IMR-90 (cell line): ENCODE measurements at regions not wholly inside any gene's neighbourhood (a gene's known extent, or its start where the extent isn't known, plus 50 kb on each side); places are given as distances from the start of the nearest gene placed in this dataset.

Experiments used
- ATAC-seq: fragments of 200-7000 bp; cut with Tn5 transposase; 2 replicates; pipeline ENCODE4 v1.9.1; 2020; ENCODE audit warnings: low read depth, mild to moderate bottlenecking, moderate library complexity
- BruUV-seq: library from RNA; stranded (reverse); fragments of 400-500 nt; replicated peaks from 2 replicates; lab custom pipeline; 2021; lab: Mats Ljungman, UMichigan
- CTCF ChIA-PET: fragments of 300-600 bp; formaldehyde crosslinking; extraction: SDS; loops from one replicate; lab custom pipeline; 2021; ENCODE audit warnings: antibody characterized with exemption; lab: Yijun Ruan, JAX
- POLR2A ChIA-PET: fragments of 300-600 bp; sonication (Branson Sonifier 250); formaldehyde crosslinking; loops from one replicate; lab custom pipeline; 2022; ENCODE audit warnings: antibody characterized with exemption; ENCODE audit not compliant: unreplicated experiment; lab: Charles Lee
- DNase-seq: peaks from one replicate; pipeline ENCODE4 v3.0.0; 2013
- H2AFZ ChIP-seq: replicated peaks from 2 replicates; pipeline ENCODE3; 2013; ENCODE audit warnings: low read length, mild to moderate bottlenecking; ENCODE audit not compliant: poor library complexity
- H2AK5ac ChIP-seq: 2 replicates; pipeline ENCODE4 v1.6.1; 2013; ENCODE audit warnings: low read depth, low read length, inconsistent platforms
- H2AK9ac ChIP-seq: replicated peaks from 2 replicates; pipeline ENCODE3; 2013; ENCODE audit warnings: mild to moderate bottlenecking, low read depth, low read length, moderate library complexity; ENCODE audit not compliant: poor library complexity
- H2BK120ac ChIP-seq: 2 replicates; pipeline ENCODE4 v1.6.1; 2013; ENCODE audit warnings: low read depth, low read length, inconsistent platforms
- H2BK15ac ChIP-seq: 3 replicates; pipeline ENCODE4 v1.6.1; 2013; ENCODE audit warnings: low read depth, low read length, inconsistent platforms
- H2BK20ac ChIP-seq: 2 replicates; pipeline ENCODE4 v1.6.1; 2013; ENCODE audit warnings: low read depth, mild to moderate bottlenecking, inconsistent platforms, low read length, moderate library complexity
- H2BK5ac ChIP-seq: 2 replicates; pipeline ENCODE4 v1.6.1; 2013; ENCODE audit warnings: mild to moderate bottlenecking, low read depth, low read length, inconsistent platforms; ENCODE audit not compliant: poor library complexity, severe bottlenecking
- H3K14ac ChIP-seq: replicated peaks from 2 replicates; pipeline ENCODE4 v1.6.1; 2013; ENCODE audit warnings: low read depth, low read length, inconsistent platforms
- H3K18ac ChIP-seq: 2 replicates; pipeline ENCODE4 v1.6.1; 2013; ENCODE audit warnings: low read depth, low read length, control low read depth
- H3K23ac ChIP-seq: 2 replicates; pipeline ENCODE4 v1.6.1; 2013; ENCODE audit warnings: low read depth, low read length, inconsistent platforms
- H3K27ac ChIP-seq: 2 replicates; pipeline ENCODE4 v1.5.1; 2013; ENCODE audit warnings: mild to moderate bottlenecking, control low read depth, low read length; ENCODE audit not compliant: insufficient read depth
- H3K27me3 ChIP-seq: 2 replicates; pipeline ENCODE4 v1.6.1; 2013; ENCODE audit warnings: low read length; ENCODE audit not compliant: control insufficient read depth, insufficient read depth
- H3K36me3 ChIP-seq: 2 replicates; pipeline ENCODE4 v1.6.1; 2013; ENCODE audit warnings: low read length, mixed read lengths; ENCODE audit not compliant: control insufficient read depth, insufficient read depth
- H3K4ac ChIP-seq: 2 replicates; pipeline ENCODE4 v1.6.1; 2013; ENCODE audit warnings: low read depth, low read length, inconsistent platforms
- H3K4me1 ChIP-seq: 2 replicates; pipeline ENCODE4 v1.6.1; 2013; ENCODE audit warnings: low read length, mixed read lengths; ENCODE audit not compliant: control insufficient read depth, insufficient read depth
- H3K4me2 ChIP-seq: 2 replicates; pipeline ENCODE4 v1.6.1; 2013; ENCODE audit warnings: low read depth, mild to moderate bottlenecking, control low read depth, low read length, moderate library complexity
- H3K4me3 ChIP-seq: 2 replicates; pipeline ENCODE4 v1.5.1; 2013; ENCODE audit warnings: low read depth, mild to moderate bottlenecking, control low read depth, low read length, moderate library complexity; ENCODE audit not compliant: insufficient read depth
- H3K56ac ChIP-seq: 2 replicates; pipeline ENCODE4 v1.6.1; 2013; ENCODE audit warnings: low read length, inconsistent platforms; ENCODE audit not compliant: insufficient read depth; ENCODE audit errors: extremely low read depth
- H3K79me1 ChIP-seq, 2 experiments: 2 replicates each; pipeline ENCODE4 v1.6.1; 2013; ENCODE audit warnings: low read length in 2 of 2, inconsistent platforms in 1 of 2, low read depth in 1 of 2
- H3K9ac ChIP-seq: 2 replicates; pipeline ENCODE4 v1.6.1; 2013; ENCODE audit warnings: low read depth, low read length, control low read depth
- H3K9me1 ChIP-seq: 2 replicates; pipeline ENCODE4 v1.6.1; 2013; ENCODE audit warnings: low read length, inconsistent platforms; ENCODE audit not compliant: insufficient read depth
- H3K9me3 ChIP-seq: 2 replicates; pipeline ENCODE4 v1.6.1; 2013; ENCODE audit warnings: low read length; ENCODE audit not compliant: control insufficient read depth, insufficient read depth
- H4K20me1 ChIP-seq: 2 replicates; pipeline ENCODE4 v1.6.1; 2013; ENCODE audit warnings: low read length, inconsistent platforms; ENCODE audit not compliant: insufficient read depth
- H4K5ac ChIP-seq: 2 replicates; pipeline ENCODE4 v1.6.1; 2013; ENCODE audit warnings: mild to moderate bottlenecking, low read depth, low read length, control low read depth
- H4K8ac ChIP-seq, 2 experiments: 2 replicates each; pipeline ENCODE4 v1.6.1; 2013; ENCODE audit warnings: low read depth in 2 of 2, low read length in 2 of 2, control low read depth in 1 of 2, inconsistent platforms in 1 of 2
- H4K91ac ChIP-seq: 2 replicates; pipeline ENCODE4 v1.6.1; 2013; ENCODE audit warnings: low read depth, low read length, inconsistent platforms; ENCODE audit not compliant: insufficient read depth
- CHD1 ChIP-seq: IDR thresholded peaks from 2 replicates; pipeline ENCODE4 v1.6.1; 2012; ENCODE audit warnings: low read depth, low read length, improper control_type of control experiment
- FOS ChIP-seq: fragments of 150-350 bp; IDR thresholded peaks from 2 replicates; pipeline ENCODE4 v1.6.1; 2016; ENCODE audit warnings: low read depth, low read length
- MAZ ChIP-seq: IDR thresholded peaks from 2 replicates; pipeline ENCODE4 v1.6.1; 2012; ENCODE audit warnings: low read depth, mild to moderate bottlenecking, low read length, improper control_type of control experiment, moderate library complexity, borderline replicate concordance
- MXI1 ChIP-seq: IDR thresholded peaks from 2 replicates; pipeline ENCODE4 v1.6.1; 2012; ENCODE audit warnings: low read depth, mild to moderate bottlenecking, low read length, moderate library complexity, borderline replicate concordance
- RCOR1 ChIP-seq: IDR thresholded peaks from 2 replicates; pipeline ENCODE4 v1.6.1; 2012; ENCODE audit warnings: mild to moderate bottlenecking, low read length, improper control_type of control experiment; ENCODE audit not compliant: insufficient replicate concordance
- RFX5 ChIP-seq: IDR thresholded peaks from 2 replicates; pipeline ENCODE4 v1.8.0; 2012; ENCODE audit warnings: low read depth, mild to moderate bottlenecking, low read length, moderate library complexity
- WGBS, 2 experiments: methylation state at CpG; one replicate each; pipeline versions ENCODE4 v1.1.5 to v1.1.7; 2013; ENCODE audit warnings: missing lambda C conversion rate in 2 of 2; ENCODE audit not compliant: insufficient read length in 1 of 2; ENCODE audit errors: extremely low coverage in 2 of 2; 5-methylcytosine and 5-hydroxymethylcytosine counted together
- dilution Hi-C: fragments of 300-500 bp; cut with HindIII; formaldehyde crosslinking; loops from one replicate; pipeline ENCODE4 v1.14.3; 2018; ENCODE audit warnings: low sequenced_read_pairs; ENCODE audit not compliant: unreplicated experiment
- in situ Hi-C: fragments of 300-500 bp; cut with MboI; formaldehyde crosslinking; loops from 3 replicates; pipeline ENCODE4 v1.14.3; 2019; ENCODE audit warnings: low sequenced_read_pairs, inconsistent platforms, mixed read lengths
- intact Hi-C: fragments of 100-400 bp; cut with micrococcal nuclease; formaldehyde crosslinking; loops from 2 replicates; pipeline ENCODE4 v1.10.0; 2022

- in situ Hi-C loops, result no loop called here
- H3K4me3 ChIP-seq, result no peak overlapping the region
- no TSS peak for BruUV-seq
- no peak overlapping the region for H3K23ac ChIP-seq
- peaks cover 13% of the 10 kb centered on the region for H3K9me3 ChIP-seq
- DNase-seq (no peak), ATAC-seq (no peak)
- ChIA-PET CTCF (no interaction called here), POLR2A (no interaction called here)
- TF ChIP-seq RFX5 (no peak), RCOR1 (no peak), CHD1 (no peak), FOS (no peak), MAZ (no peak), MXI1 (no peak)
- no peak overlapping the region for H4K5ac ChIP-seq
- H2BK5ac ChIP-seq, result no peak overlapping the region
- H3K56ac ChIP-seq, result no peak overlapping the region
- H3K9ac ChIP-seq, result no peak overlapping the region
- WGBS, 2 experiments, result 20% methylated on average over 1 of the region's 13 CpGs; no CpG with 5 or more reads in 1 of the 2 experiments
- no peak overlapping the region for H4K91ac ChIP-seq
- H3K4me1 ChIP-seq, result no peaks in the 10 kb centered on the region
- no peak overlapping the region for H3K4ac ChIP-seq
- H3K9me1 ChIP-seq, result no peaks in the 10 kb centered on the region
- H3K27ac ChIP-seq, result no peak overlapping the region
- dilution Hi-C loops, result no loop called here
- no peaks in the 10 kb centered on the region for H3K36me3 ChIP-seq
- no peak overlapping the region for H3K14ac ChIP-seq
- intact Hi-C loops, result no loop called here
- no peaks in the 10 kb centered on the region for H4K20me1 ChIP-seq
- no peak overlapping the region for H2BK120ac ChIP-seq
- H2AFZ ChIP-seq, result no peak overlapping the region
- no peak overlapping the region for H3K18ac ChIP-seq
- H2BK20ac ChIP-seq, result no peak overlapping the region
- H3K79me1 ChIP-seq, result no peaks in the 10 kb centered on the region
- H2BK15ac ChIP-seq, result no peak overlapping the region
- no peak overlapping the region for H2AK5ac ChIP-seq
- H3K27me3 ChIP-seq, result no peaks in the 10 kb centered on the region
- H2AK9ac ChIP-seq, result no peak overlapping the region
- H4K8ac ChIP-seq, result no peak overlapping the region
- H3K4me2 ChIP-seq, result no peak overlapping the region
Measured at GRCh38 chr13:54775501-54776191, 1747.0 kb downstream of the OLFM4 start.
